KMS-11 (cell line): ENCODE measurements at regions not wholly inside any gene's neighbourhood (a gene's known extent, or its start where the extent isn't known, plus 50 kb on each side); places are given as distances from the start of the nearest gene placed in this dataset.

Experiments used
- H2AFZ ChIP-seq: fragments of 200-600 bp; sonication (generic); 2 replicates; pipeline ENCODE4 v1.6.1; 2016; ENCODE audit warnings: antibody characterized with exemption, mixed run types, low read depth
- H3K27ac ChIP-seq: fragments of 200-600 bp; sonication (generic); 2 replicates; pipeline ENCODE4 v1.6.1; 2016; ENCODE audit warnings: mild to moderate bottlenecking, mixed run types
- H3K27me3 ChIP-seq: fragments of 200-600 bp; sonication (generic); 2 replicates; pipeline ENCODE4 v1.6.1; 2017; ENCODE audit warnings: mild to moderate bottlenecking, low read depth, mixed run types, moderate library complexity; ENCODE audit not compliant: insufficient read depth
- H3K36me3 ChIP-seq: fragments of 200-600 bp; sonication (generic); 2 replicates; pipeline ENCODE4 v1.6.1; 2017; ENCODE audit warnings: mild to moderate bottlenecking, mixed run types; ENCODE audit not compliant: insufficient read depth
- H3K4me1 ChIP-seq: fragments of 200-600 bp; sonication (generic); 2 replicates; pipeline ENCODE4 v1.6.1; 2016; ENCODE audit warnings: mild to moderate bottlenecking, low read depth, mixed run types; ENCODE audit not compliant: poor library complexity, severe bottlenecking
- H3K4me2 ChIP-seq: fragments of 200-600 bp; sonication (generic); 2 replicates; pipeline ENCODE4 v1.7.0; 2016; ENCODE audit warnings: mild to moderate bottlenecking, mixed run types
- H3K4me3 ChIP-seq: fragments of 200-600 bp; sonication (generic); IDR thresholded peaks from 2 replicates; pipeline ENCODE4 v1.6.1; 2017; ENCODE audit warnings: low read depth, low read length, mixed read lengths; ENCODE audit not compliant: insufficient read depth
- H3K79me2 ChIP-seq: fragments of 200-600 bp; sonication (generic); 2 replicates; pipeline ENCODE4 v1.6.1; 2016; ENCODE audit warnings: low read depth, mixed run types; ENCODE audit not compliant: insufficient read depth
- H3K9ac ChIP-seq: fragments of 200-600 bp; sonication (generic); 2 replicates; pipeline ENCODE4 v1.6.1; 2016; ENCODE audit warnings: mild to moderate bottlenecking, mixed run types
- H4K20me1 ChIP-seq: fragments of 200-600 bp; sonication (generic); 2 replicates; pipeline ENCODE4 v1.6.1; 2016; ENCODE audit warnings: mild to moderate bottlenecking, mixed run types; ENCODE audit not compliant: insufficient read depth
- CTCF ChIP-seq: fragments of 200-600 bp; sonication (generic); conservative IDR thresholded peaks from 2 replicates; pipeline ENCODE4 v1.6.1; 2017; ENCODE audit warnings: low read depth, mild to moderate bottlenecking, antibody characterized with exemption, low read length, moderate library complexity, mixed read lengths

GRCh38 chr17:71914812-71915211 lies 206.0 kb upstream of the SOX9 start:
- TF ChIP-seq CTCF: no peak
- no peaks in the 10 kb centered on the region for H3K27me3 ChIP-seq
- no peak overlapping the region for H3K4me2 ChIP-seq
- no peaks in the 10 kb centered on the region for H3K4me1 ChIP-seq
- no peak overlapping the region for H3K9ac ChIP-seq
- H3K4me3 ChIP-seq: no peak overlapping the region
- no peaks in the 10 kb centered on the region for H3K79me2 ChIP-seq
- no peak overlapping the region for H3K27ac ChIP-seq
- H4K20me1 ChIP-seq: no peaks in the 10 kb centered on the region
- no peaks in the 10 kb centered on the region for H3K36me3 ChIP-seq
- H2AFZ ChIP-seq: no peak overlapping the region

GRCh38 chr17:71917715-71918114 lies 203.1 kb upstream of the SOX9 start:
- Histone ChIP-seq H3K4me2 (no peak overlapping the region), H3K27me3 (no peaks in the 10 kb centered on the region), H3K79me2 (no peaks in the 10 kb centered on the region), H2AFZ (no peak overlapping the region), H3K9ac (no peak overlapping the region), H3K4me3 (no peak overlapping the region), H3K27ac (no peak overlapping the region), H4K20me1 (no peaks in the 10 kb centered on the region), H3K36me3 (no peaks in the 10 kb centered on the region), H3K4me1 (peaks cover 17% of the 10 kb centered on the region)
- TF ChIP-seq CTCF: no peak

GRCh38 chr17:71919186-71919585 lies 201.6 kb upstream of the SOX9 start:
- no peak overlapping the region for H3K4me2 ChIP-seq
- no peaks in the 10 kb centered on the region for H3K79me2 ChIP-seq
- no peaks in the 10 kb centered on the region for H3K36me3 ChIP-seq
- H3K27me3 ChIP-seq: no peaks in the 10 kb centered on the region
- no peak overlapping the region for H3K27ac ChIP-seq
- no peak overlapping the region for H3K4me3 ChIP-seq
- no peaks in the 10 kb centered on the region for H4K20me1 ChIP-seq
- peaks cover 22% of the 10 kb centered on the region for H3K4me1 ChIP-seq
- TF ChIP-seq CTCF: no peak
- no peak overlapping the region for H3K9ac ChIP-seq
- no peak overlapping the region for H2AFZ ChIP-seq

- H2AFZ ChIP-seq: no peak overlapping the region
- H3K36me3 ChIP-seq: no peaks in the 10 kb centered on the region
- H3K79me2 ChIP-seq: no peaks in the 10 kb centered on the region
- no peaks in the 10 kb centered on the region for H3K27me3 ChIP-seq
- H3K4me3 ChIP-seq: no peak overlapping the region
- no peak for TF ChIP-seq CTCF
- no peak overlapping the region for H3K27ac ChIP-seq
- no peaks in the 10 kb centered on the region for H4K20me1 ChIP-seq
- H3K4me2 ChIP-seq: no peak overlapping the region
- peaks cover 22% of the 10 kb centered on the region for H3K4me1 ChIP-seq
- no peak overlapping the region for H3K9ac ChIP-seq
Observed at GRCh38 chr17:71919896-71920295, 200.9 kb upstream of the SOX9 start.
